ENCODE measurements at regions not wholly inside any gene's neighbourhood (a gene's known extent, or its start where the extent isn't known, plus 50 kb on each side); places are given as distances from the start of the nearest gene placed in this dataset.
"Not testable (repeated sequence)": the region's sequence is repeated elsewhere in the genome, so short reads cannot be mapped to it uniquely, and the experiment has no call there.

- no peak for DNase-seq
Measured at GRCh38 chr13:75993241-75993640, 357.1 kb downstream of the LMO7 start.

GRCh38 chr13:75986818-75987217 lies 350.7 kb downstream of the LMO7 start:
- no peak for DNase-seq

GRCh38 chr13:75985132-75985531 lies 349.0 kb downstream of the LMO7 start:
- no peak for DNase-seq

DNA sequence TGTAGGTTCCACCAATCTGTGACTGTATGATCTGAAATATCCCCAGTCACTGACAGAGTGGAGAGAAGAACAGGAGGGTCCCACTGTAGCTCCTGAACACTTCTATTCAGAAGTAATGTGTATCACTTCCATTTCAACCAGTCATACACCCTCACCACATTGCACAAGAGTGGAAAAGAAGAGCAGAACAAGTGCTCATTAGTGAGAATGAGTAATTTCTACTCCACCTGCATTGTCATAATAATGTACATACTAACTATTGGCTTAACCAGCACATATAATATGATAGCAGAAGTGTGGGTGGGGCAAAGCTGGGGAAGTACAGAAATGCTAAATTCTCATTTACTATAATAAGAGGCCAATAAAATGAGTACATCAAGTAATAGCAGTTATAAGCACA lies 342.7 kb downstream of the LMO7 start:
- DNase-seq = no peak

DNA sequence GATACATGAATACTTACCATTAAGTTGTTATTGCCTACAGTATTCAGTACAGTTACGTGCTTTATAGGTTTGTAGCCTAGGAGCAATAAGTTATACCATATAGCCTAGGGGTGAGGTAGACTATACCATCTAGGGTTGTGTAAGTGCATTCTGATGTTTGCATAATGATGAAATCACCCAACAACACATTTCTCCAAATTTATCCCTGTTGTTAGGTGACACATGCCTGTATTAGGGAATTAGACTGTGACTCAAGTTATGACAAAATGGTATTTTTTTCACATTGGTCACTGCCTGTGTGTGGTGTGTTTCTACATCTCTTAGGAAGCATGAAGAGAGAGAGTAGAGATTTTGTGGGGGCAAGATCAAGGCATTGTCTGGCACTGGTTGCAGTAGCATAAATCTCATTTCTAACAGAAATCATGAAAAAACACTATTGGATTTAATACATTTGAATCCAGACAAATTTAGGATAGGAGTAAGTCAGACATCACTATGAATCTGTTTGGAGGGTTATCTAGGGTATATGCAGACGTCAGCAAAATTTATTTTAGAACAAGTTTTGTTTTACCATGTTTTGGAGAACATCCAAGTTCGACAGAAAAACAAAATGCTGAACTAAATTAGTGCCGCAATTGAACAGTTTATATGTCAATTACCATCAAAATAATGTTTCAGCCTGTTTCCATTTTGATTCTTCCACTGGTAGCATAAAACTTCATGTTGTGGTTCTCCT lies 332.1 kb downstream of the LMO7 start:
- DNase-seq = no peak

DNA sequence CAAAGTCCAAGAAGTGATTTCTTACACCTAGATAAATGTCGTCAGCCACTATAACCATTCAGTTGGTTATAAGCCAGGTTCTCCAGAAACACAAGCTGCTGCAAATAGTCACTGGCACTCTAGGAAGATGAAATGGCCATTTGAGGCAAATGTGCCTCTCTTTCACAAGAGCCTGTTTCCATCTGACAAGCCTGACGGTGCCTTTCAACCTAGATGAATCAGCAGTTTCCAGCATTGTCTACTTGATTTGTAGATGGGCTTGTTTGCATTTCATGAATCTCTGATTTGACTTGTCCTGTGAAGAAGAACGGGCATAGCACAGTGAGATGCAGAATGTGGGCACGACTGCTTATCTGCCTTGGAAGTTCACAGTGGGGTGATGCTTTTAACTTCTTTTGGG lies 327.2 kb downstream of the LMO7 start:
- DNase-seq = no peak

DNA sequence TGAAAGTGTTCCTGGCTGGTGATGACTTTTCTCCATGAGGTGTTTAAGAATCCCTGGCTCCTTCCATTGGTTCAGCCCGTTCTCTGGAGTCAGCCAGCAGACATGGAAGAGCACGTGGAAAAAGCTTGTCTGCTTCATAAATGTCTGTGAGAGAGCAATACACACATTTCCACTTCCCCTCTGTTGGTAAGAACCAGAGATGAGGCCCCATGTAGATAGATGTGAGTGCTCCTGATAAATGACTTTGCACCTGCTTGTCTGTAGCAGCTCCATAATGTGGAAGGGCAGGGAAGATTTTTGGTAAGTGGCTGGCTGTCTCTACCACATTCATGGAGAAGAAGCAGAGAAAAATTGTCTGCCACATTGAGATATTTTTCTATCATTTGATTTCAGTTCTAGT lies 325.8 kb downstream of the LMO7 start:
- DNase-seq = no peak

DNA sequence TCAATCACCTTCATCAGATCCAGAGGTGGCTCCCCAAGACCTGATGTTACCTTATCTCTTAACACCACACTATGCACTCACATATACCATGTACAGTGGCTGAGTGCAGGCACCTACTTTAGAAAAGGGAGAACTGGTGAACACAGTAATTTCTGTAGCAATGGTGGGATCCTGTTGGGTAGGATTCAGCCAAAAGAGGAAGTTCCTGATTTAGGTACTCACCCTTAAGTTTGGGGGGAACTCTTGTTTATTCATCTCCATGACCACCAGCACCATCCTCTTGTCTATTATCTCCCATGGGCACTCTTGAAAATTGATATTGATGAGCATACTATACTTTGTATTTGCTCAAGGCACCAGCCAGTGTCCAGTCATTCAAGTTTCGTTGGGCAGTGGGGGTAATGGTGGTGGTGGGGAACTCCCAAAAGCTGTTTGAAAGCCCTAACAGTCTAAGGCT lies 324.4 kb downstream of the LMO7 start:
- DNase-seq = no peak

DNA sequence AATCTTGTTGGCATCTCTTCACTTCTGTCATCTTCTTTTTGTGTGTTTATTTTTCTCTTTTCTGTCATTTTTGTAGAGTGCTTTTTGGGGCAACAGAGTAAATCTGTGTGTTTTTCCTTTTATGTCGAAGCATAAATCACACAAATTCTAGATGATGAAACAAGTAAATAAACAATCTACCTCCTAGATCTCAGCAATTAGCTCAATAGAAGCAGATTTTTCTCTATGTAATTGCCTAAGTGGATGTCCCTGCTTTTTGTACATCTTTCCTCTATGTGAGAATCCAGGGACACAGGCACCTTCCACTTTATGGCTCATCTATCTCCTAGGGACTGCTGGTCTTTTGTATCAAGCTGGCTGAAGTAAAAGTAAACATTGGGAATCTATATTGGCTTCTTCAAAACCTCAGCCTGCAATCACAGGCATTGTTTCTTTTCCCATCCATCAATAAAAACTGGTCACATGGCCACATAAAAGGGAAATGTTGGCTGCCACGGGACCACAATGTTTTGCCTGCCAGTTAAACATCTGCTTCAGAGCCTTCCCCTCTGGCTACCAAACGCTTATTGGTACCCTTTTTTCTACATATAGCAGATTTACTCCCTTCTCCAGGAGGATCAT lies 323.8 kb downstream of the LMO7 start:
- no peak for DNase-seq

DNA sequence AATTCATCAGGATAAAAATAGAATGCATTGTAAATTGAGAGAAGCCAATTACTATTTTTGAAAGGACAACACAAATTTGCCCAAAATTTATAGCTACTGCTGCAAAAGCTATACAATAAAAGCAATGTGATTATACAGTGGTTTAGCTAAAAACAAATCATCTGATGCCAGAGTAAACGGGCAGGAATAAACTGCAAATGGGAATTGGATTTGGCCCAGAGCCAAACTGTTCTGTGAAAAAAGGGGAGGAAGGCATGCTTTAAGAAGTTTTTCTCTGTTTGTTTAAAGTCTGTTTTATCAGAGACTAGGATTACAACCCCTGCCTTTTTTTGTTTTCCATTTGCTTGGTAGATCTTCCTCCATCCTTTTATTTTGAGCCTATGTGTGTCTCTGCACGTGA lies 317.5 kb downstream of the LMO7 start:
- not testable (repeated sequence) for DNase-seq

DNA sequence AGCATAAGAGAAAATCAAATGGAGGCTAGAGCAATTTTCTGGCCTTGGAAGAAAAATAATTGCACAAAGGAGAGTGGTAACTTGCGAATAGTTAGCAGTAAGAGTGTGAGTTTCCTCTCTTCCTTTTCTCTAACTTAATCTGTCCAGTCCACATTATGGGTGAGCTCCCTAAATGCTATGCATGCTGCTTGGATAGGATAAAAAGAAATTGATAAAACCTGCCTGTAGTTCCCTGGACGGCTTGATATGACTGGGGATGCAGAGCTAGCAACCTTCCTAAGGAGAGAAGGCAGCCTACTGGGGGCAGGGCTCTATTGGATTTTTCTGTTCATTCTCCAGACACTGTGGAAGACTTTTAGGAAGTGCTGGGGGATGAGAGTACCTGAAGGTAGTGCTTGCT lies 311.3 kb downstream of the LMO7 start:
- no peak for DNase-seq

GRCh38 chr13:75946536-75947284 lies 310.6 kb downstream of the LMO7 start:
- no peak for DNase-seq

GRCh38 chr13:75945841-75946482 lies 309.8 kb downstream of the LMO7 start:
- no peak for DNase-seq

DNA sequence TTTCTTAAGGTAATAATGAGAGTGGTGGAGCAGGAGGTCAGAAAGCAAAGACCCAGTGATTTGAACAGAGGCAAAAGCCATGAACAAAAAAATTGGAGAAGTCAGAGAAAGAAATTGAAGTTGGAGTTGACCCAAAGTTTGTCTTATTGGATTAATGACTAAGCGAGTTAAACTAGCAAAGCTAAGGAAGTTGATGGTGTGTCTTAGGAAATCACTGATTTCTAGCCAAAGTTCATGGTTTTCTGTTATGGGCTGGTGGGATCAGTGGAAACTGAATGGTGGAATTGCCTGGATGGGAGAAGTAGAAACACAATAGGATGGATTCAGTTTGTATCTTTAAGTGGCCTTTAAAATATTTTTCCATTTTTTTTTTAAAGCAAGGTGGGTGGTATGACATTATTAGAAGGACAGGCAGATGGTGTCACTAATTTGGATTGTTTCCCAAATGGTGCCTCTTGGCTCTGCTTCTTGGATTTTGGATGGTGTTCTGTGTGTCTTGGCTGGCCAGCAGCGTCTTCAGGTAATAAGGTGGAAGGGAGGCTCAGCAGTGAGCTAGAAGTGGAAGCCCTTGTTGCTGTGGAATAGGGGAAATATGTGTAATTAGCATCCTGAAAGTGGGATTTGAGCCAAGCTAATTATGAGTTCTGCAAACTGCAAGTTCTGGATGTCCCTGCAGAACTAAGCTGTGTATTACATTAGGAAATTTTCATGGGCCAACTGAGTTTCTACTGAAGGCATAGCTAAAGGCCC lies 302.9 kb downstream of the LMO7 start:
- no peak for DNase-seq

- DNase-seq = no peak
Measured at GRCh38 chr13:75936791-75937190, 300.7 kb downstream of the LMO7 start.

- no peak for DNase-seq
Measured at GRCh38 chr13:75935805-75936204, 299.7 kb downstream of the LMO7 start.

DNA sequence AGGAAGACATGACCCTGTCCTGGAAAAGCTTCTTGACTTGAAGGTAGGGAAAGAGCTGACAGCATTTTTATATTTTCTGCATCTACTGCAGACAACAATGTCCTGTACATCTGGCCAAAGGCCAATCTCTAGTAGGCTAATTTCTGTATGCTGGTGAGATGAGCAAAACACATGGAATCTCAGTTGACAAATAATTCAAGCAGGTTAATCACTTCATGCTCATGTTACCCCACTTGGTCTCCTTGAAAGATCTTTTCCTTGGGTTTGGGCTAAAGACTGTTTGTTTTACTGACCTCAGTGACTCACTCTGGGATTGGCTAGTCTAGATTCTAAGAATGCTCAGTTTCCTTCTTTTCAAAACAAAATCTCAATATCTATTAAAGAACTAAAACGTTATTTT lies 298.8 kb downstream of the LMO7 start:
- no peak for DNase-seq

GRCh38 chr13:75932636-75933035 lies 296.5 kb downstream of the LMO7 start:
- DNase-seq = no peak

GRCh38 chr13:75931116-75931515 lies 295.0 kb downstream of the LMO7 start:
- DNase-seq = no peak

- no peak for DNase-seq
Measured at GRCh38 chr13:75929076-75929475, 292.9 kb downstream of the LMO7 start.

DNA sequence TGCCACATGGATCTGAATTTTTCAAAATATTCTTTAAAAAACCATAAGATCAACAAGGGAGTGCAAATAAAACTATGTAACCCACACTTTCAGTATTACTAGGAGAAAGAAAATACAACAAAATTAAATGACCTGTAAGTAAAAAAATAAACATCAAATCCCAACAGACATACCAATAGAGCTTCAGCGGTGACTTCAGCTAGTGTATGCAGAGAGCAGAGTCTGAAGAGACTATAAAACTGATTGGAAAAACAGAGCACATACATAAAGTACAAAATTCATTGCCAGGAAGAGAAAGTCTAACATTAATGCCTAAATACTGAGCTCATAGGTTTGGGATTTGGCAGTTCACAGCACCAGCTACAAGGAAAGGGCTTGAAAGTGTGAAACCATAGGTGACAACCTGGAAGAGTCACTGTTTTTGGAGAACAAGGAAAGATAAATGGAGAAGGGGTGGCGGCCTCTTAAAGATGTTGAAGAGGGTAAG lies 291.1 kb downstream of the LMO7 start:
- DNase-seq = no peak

DNA sequence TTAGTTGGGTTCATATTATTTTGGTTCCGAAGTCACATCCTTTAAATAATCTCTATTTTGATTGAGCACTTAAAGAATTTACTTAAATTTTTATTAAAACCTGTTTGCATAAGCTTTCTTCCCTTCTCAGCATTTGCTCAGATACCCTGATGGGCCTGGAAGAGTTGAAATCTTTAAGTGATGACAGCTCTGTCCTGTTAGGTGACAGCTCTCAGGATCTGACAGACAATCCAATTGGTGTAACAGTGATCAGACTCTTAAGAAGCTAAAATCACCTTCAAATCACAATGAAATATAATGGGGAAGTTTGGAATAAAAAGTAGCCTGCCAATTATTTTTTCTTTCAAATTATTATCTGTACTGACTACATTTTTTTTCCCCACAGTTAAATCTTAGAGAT lies 284.4 kb downstream of the LMO7 start:
- DNase-seq = no peak
